Activated CD8-positive, alpha-beta memory T cell treated with anti-CD3 and anti-CD28 coated beads, Interleukin-2, amount 50 U/mL, for 48 hours (primary cell): ENCODE measurements at regions not wholly inside any gene's neighbourhood (a gene's known extent, or its start where the extent isn't known, plus 50 kb on each side); places are given as distances from the start of the nearest gene placed in this dataset.

Experiments
- DNase-seq: peaks from one replicate; pipeline ENCODE4 v3.0.0-alpha.2; 2020

DNA sequence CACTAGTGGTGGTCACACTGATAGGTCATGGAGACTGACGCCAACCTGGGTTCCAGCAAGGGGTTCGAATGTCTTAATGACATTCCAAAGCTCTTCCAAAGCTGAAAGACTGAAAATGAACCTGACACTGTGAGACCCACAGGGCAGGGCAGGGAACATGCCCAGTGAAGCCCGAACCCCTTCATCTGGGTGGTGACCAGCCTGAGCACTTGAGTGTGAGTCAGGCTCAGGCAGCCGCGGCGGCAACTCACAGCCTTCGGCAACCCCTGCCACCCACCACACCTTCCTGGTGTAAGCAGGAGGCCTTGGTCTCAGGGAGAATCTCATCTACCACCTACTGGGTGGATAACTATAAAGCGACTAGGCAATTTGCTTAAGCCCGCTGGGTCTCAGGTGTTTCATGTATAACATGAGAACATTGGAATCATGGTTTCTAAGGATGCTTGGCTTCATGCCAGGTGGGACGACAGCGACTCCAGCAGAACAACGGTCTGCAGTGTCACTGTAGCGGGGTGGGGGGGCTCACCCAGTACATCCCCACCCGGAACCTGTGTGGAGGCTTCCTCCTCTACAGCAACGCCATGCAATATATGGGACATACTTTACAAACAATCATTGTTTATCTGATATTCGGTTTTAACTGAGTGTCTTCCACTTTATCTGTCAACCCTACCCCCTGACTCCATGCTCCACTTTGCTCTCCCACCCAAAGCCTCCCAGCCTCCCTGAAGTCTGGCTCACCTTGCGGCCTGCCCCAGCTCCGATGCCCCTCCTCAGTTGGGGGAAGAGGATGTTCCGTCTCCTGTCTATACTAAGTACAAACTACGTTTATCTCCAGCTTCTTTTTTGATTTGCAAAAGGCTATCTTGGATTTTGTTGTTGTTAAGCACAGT, 125.0 kb upstream of the MEF2A start:
- no peak for DNase-seq

- no peak for DNase-seq
Observed at GRCh38 chr15:99441444-99441800, 124.4 kb upstream of the MEF2A start.

GRCh38 chr15:99441871-99442251, 123.9 kb upstream of the MEF2A start:
- DNase-seq = no peak

DNA sequence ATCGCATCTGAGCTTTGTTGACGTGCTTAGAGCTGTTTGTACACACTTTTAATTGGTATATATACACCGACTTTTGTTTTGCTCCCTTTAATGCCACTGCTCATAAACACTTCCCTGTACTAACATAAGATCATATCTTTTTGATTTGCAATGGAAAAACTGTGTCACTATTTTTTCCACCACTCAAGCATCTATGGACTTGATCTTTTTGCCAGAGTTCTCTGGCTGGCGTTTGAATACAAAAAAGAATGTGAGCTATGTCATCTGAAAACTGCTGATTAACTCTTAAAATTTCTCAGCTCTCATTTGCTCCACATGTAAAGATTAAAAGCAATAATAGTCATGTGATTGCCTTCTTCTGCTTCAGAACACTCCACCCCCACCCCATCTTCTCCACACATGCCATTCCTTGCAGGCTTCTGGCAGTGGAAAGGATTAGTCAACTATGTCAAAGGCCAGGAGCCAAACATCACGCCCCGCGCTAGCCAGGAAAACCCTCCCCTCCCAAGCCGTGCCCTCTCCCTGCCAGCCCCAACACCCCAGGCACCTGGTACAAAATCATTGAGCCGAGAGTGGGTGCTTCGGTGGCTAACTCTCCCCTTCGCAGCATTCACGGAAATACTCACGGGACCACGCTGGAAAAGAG, 123.4 kb upstream of the MEF2A start:
- DNase-seq = no peak

DNA sequence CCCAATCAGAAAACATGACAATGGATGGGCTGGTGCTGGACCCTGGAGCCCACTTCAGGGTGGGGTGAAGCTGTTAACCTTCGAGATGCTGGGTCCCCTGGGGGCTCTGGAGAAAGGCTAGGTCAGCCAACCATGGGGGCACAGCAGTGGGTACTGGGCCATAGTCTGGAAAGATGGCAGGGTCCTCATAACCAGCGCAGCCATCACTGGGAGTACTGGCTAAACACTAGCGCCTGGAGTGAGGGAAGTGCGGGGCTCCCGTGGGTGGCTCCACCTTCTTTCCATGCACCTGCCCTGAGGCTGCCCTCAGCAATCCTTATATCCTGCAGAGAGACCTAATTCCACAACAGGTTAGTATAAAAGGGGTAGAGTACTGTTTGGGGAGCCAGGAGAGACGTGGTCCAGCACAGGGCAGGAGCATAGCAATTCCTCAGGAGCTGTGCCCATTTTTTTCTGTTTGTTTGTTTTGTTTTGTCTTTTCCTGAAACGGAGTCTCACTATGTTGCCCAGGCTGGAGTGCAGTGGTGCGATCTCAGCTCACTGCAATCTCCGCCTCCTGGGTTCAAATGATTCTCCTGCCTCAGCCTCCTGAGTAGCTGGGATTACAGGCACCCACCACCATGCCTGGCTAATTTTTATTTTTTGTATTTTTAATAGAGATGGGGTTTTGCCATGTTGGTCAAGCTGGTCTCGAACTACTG, 122.6 kb upstream of the MEF2A start:
- no peak for DNase-seq

DNA sequence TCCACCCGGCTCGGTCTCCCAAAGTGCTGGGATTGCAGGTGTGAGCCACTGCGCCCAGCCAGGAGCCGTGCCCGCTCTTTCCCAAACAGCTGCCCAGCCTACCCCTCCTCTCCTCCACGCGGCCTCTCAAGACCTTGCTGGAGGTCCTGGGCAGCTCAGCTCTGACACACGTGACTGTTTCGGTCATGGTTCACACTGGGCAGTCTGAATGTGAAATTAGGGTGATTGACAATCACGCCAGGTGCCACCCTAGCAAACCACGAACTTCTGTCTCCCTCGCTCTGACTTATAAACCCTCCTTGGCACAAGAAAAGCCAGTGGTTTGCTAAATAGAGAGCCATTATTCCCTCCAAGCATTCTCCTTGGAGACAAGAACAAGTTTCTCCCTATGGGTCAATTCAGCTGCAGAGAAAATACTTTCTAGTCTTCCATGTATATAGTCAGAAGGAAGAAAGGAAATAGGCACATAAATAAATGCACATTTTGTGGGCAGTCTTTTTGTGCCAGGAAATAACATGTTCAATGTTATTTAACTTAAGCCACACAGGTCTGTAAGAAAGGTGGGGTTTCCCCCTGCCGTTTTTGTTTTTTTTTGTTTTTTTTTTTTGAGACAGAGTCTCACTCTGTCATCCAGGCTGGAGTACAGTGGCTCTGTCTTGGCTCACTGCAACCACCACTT, 121.9 kb upstream of the MEF2A start:
- no peak for DNase-seq

DNA sequence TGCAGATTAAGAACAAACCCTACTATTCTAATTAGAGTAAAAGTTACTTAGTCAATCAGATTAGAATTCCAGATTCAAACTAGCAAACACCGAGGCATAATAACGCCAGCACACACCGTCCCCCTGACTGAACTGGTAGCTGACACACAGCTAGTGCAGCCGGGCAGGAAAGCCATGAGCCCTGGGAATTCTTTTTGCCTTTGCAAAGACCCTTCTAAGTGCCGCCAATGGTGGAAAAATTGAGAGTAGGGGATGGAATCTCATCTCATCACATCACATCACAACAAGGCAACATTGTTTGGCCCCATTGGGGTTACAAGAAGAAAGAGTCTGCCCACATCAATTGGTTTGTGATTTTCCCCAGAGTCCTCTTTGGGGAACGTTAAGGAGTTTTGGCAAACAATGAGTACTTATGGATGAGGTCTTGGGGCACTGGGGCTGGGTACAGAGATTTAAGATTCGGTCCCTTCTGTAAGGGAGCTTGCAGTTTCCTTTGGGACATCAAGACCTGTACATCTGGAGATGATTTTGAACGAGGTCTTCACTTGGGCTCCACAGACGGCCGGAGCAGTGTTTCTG, 120.4 kb upstream of the MEF2A start:
- DNase-seq = no peak

DNA sequence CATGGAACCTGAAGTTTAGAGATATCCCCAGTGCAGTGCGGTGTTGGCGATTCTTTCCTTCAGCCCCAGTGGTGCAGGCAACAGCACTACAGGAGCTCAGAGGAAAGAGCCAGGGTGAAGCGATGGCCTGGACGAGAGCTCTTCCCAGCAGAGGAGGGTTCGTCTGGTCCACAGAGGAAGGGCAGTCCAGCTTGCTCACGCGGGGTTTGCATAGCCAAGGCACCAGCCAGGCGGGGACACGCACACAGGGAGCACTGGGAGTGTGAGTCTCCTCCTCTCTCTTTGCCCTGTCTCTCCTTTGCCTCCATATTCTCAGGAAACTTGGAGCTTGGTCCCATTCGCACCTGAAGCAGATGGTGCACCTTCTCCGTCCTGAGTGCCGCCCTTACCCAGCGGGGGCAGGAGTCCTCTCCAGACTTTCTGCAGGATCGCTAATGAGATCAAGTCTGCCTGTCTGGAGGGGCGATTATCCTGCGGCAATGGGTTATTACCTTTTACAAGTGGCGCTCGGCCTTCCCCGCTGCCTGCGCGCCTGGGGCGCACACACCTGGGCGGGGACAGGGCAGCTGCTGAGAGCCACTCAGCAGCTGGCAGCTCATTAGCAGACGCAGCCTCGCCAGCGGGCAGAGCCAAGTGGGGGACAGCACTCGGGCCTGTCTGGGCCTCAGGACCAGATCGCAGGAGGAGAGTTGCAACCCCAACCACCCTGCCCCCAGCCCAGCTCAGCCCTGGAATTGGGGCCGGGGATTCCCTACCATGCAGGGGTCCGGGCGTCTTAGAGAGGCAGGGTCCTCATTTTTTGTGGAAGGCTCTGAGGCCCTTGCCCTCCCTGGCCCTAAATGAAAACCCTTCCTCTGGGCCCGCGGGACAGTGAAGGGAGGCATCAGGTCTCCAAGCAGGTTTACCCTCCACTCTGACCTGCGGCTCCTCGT, 119.0 kb upstream of the MEF2A start:
- peak; percentile 47 for DNase-seq

DNA sequence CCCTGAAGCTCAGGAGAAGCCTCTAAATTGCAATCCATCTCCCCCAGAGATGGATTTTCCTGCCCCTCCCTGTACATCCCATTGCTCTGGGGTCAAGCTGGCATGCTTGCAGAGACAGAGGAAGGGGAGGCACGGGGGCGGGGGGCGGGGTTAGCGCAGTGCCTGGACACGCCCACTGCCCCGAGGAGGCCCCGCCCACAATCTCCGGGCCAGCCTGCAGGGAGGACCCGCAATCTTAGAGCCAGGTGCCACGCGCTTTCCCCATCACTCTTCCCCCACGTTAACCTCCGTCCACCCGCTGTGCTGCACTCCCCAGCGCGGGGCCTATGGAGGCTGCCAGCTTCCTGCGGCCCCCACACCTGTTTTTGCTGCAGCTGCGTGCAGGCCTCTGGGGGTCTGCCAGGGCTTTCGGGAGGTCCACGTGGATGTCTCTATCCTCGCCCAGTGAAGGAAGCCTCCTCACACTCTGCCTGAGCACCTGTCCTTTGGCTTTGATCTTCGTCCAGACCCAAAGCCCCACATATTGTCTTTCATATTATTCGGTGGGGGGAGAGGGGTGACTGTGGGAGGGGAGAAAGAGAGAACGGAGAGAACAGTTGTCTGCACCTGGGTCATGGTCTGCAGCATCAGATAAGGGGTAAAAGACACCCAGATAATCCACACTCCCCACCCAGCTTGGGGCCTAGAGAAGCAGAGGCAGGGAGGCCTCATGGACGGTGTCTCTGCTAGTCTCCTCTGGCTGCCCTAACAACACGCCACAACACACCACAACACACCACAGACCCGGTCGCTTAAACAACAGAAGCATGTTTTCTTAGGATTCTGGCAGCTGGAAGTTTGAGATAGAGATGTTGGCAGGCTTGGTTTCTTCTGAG, 118.0 kb upstream of the MEF2A start:
- DNase-seq = peak; percentile 56

- DNase-seq = no peak
Observed at GRCh38 chr15:99449514-99449913, 116.3 kb upstream of the MEF2A start.

GRCh38 chr15:99450896-99451358, 114.9 kb upstream of the MEF2A start:
- peak; percentile 87 for DNase-seq

- peak; percentile 48 for DNase-seq
Observed at GRCh38 chr15:99451484-99451883, 114.3 kb upstream of the MEF2A start.

- peak; percentile 36 for DNase-seq
Observed at GRCh38 chr15:99452010-99452409, 113.8 kb upstream of the MEF2A start.

DNA sequence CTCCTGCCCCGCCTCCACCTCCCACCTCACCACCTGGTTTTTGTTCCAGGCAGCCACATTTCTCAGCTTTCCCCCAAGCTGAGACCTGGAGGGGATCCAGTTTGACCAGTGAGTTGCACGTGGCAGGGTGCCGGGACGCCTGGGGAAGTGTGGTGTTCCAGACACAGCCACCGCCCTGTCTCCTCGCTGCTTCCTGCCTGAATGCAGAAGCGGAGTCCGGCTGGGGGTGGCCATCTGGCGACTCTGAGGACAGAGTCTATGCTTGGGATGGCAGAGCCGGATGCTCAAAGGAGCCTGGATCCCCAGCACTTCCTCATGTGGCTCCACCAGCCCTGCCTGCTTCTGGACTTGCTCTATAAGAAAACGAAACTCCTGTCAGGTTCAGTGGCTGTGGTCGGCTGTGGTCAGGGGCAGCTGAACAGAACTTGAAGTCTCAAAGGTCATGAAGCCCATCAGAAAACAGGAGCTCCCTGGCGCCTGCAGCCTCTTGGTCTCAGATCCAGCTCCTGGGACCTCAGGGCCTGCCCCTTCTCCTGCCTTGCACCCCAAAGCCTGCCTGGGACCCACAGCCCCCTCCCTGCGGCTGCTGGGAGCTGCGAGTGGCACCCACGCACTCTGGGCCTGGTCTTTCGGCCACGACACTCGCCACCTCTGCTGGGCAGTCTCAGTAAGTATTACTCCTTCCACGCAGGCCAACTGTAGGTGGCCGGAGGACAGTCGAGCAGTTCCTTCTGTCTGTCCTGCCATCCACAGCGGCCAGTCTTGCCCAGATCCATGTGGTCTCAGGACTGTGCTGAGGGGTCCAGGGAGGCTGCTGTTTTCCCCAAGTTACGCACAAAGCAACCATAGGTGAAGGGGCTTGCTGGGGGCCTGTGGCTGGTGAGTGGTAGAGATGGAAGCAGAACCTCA, 112.8 kb upstream of the MEF2A start:
- peak; percentile 50 for DNase-seq

- DNase-seq = no peak
Observed at GRCh38 chr15:99453637-99454030, 112.2 kb upstream of the MEF2A start.

DNA sequence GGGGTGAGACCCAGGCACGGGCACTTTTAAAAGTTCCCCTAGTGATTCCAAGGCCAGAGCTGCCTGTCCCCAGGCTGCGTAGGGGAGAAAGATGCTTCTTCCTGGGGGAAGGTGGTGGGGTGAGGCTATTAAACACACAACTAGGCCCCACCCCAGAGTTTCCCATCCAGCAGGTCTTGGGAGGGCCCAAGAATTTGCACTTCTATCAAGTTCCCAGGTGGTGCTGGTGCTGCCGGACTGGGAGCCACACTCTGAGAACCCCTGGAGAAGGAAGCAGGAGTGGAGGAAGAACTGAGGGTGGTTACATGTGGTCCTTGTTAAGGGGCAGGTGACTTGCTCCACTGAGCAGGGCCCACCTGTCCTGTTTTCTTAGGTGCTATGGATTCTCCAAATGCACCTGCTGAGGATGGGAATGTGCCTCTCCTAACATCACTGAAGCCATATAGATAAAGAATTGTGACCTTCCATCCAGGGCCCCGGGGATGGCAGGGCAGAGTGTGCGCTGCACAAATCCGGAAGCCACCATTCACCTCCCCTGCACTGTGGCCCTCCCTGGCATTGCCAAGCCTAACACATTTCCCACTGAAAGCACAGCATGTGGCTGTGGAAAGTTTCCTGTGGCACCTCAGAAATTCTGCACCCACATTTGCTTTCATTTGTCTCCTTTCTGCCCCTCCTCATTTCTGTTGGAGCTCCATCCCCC, 111.5 kb upstream of the MEF2A start:
- DNase-seq = peak; percentile 38

- DNase-seq = no peak
Observed at GRCh38 chr15:99454941-99455788, 110.6 kb upstream of the MEF2A start.

GRCh38 chr15:99455789-99456160, 110.0 kb upstream of the MEF2A start:
- DNase-seq = no peak
